H1 (cell line): ENCODE measurements at regions not wholly inside any gene's neighbourhood (a gene's known extent, or its start where the extent isn't known, plus 50 kb on each side); places are given as distances from the start of the nearest gene placed in this dataset.

ENCODE experiments used
- EP300 ChIP-seq, 2 experiments: IDR thresholded peaks; 1 replicate in 1 of 2; 2 replicates in 1 of 2; pipeline ENCODE4 v1.6.1; 2011 to 2012; ENCODE audit warnings: low read depth in 2 of 2, low read length in 2 of 2, mild to moderate bottlenecking in 2 of 2, borderline replicate concordance in 1 of 2, inconsistent platforms in 1 of 2, moderate library complexity in 1 of 2
- HDAC6 ChIP-seq: IDR thresholded peaks from one replicate; pipeline ENCODE4 v1.7.1; 2012; ENCODE audit warnings: low read depth, mild to moderate bottlenecking, inconsistent platforms, low read length, moderate library complexity
- POLR2A ChIP-seq, 2 experiments: IDR thresholded peaks; 1 replicate in 1 of 2; 2 replicates in 1 of 2; pipeline ENCODE4 v1.6.1; 2011; ENCODE audit warnings: low read depth in 2 of 2, low read length in 2 of 2, mild to moderate bottlenecking in 2 of 2; ENCODE audit errors: control extremely low read depth in 1 of 2
- RFX5 ChIP-seq: IDR thresholded peaks from 2 replicates; pipeline ENCODE4 v1.6.1; 2011; ENCODE audit warnings: low read depth, low read length, improper control_type of control experiment, borderline replicate concordance
- TF ChIP-seq, protein P1 (sequence below), 3 experiments: IDR thresholded peaks; 1 replicate in 2 of 3; 2 replicates in 1 of 3; pipeline versions ENCODE4 v1.5.1 to v1.6.1; 2011; ENCODE audit warnings: low read length in 3 of 3, mild to moderate bottlenecking in 3 of 3, inconsistent platforms in 2 of 3, low read depth in 1 of 3, moderate library complexity in 1 of 3; ENCODE audit not compliant: insufficient read depth in 1 of 3; ENCODE audit errors: control extremely low read depth in 1 of 3

DNA sequence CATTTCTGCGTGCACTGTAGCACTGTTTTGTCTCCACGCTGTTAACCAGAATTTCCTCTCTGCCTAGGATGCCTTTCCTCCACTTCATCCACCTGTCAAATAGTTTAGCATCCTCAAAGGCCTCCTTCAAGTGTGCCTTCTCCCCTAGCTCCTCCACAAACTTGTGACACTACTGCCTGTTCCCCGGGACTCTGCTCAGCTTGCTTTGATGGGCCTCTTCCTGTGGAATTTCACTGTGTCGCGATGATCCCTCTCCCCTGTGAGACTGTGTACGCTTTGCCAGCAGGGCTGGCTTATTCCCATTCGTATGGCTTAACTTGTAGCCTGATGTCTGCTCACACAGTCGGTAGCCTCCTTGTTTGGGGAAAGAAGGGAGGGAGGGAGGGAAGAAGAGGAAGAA is 426.8 kb downstream of the VRK1 start:
- TF ChIP-seq POLR2A (IDR thresholded peaks at IDR 0.05; ENCODE audit: control extremely low read depth in 1 of 2, low read depth in 2 of 2, low read length in 2 of 2): no peak
- TF ChIP-seq, protein P1, sequence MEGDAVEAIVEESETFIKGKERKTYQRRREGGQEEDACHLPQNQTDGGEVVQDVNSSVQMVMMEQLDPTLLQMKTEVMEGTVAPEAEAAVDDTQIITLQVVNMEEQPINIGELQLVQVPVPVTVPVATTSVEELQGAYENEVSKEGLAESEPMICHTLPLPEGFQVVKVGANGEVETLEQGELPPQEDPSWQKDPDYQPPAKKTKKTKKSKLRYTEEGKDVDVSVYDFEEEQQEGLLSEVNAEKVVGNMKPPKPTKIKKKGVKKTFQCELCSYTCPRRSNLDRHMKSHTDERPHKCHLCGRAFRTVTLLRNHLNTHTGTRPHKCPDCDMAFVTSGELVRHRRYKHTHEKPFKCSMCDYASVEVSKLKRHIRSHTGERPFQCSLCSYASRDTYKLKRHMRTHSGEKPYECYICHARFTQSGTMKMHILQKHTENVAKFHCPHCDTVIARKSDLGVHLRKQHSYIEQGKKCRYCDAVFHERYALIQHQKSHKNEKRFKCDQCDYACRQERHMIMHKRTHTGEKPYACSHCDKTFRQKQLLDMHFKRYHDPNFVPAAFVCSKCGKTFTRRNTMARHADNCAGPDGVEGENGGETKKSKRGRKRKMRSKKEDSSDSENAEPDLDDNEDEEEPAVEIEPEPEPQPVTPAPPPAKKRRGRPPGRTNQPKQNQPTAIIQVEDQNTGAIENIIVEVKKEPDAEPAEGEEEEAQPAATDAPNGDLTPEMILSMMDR (IDR thresholded peaks at IDR 0.05; ENCODE audit: control extremely low read depth in 1 of 3, insufficient read depth in 1 of 3, low read depth in 1 of 3, low read length in 3 of 3): no peak
- no peak for TF ChIP-seq EP300 (IDR thresholded peaks at IDR 0.05; ENCODE audit: borderline replicate concordance in 1 of 2, low read depth in 2 of 2, low read length in 2 of 2)
- TF ChIP-seq RFX5: no peak
- no peak for TF ChIP-seq HDAC6
